ENCODE measurements at regions not wholly inside any gene's neighbourhood (a gene's known extent, or its start where the extent isn't known, plus 50 kb on each side); places are given as distances from the start of the nearest gene placed in this dataset.

- Histone ChIP-seq H3K27me3 (ENCODE audit: insufficient read depth, low read length) (no peaks in the 10 kb centered on the region), H3K4me3 (ENCODE audit: low read depth, low read length) (no peak overlapping the region), H4K91ac (ENCODE audit: low read depth, low read length) (no peak overlapping the region), H3K23ac (ENCODE audit: low read length) (no peak overlapping the region), H2AK5ac (ENCODE audit: low read length) (no peak overlapping the region), H3K4ac (ENCODE audit: low read depth, low read length) (no peak overlapping the region), H4K12ac (ENCODE audit: low read depth, low read length) (no peak overlapping the region), H3K79me2 (ENCODE audit: control insufficient read depth, insufficient read depth, low read length, poor library complexity) (no peaks in the 10 kb centered on the region), H2BK5ac (ENCODE audit: low read depth, low read length, poor library complexity) (no peak overlapping the region), H2BK12ac (ENCODE audit: low read length) (no peak overlapping the region), H3K4me1 (ENCODE audit: control insufficient read depth in 1 of 2, insufficient read depth in 2 of 2, low read length in 2 of 2) (no peaks in the 10 kb centered on the region), H3K36me3 (ENCODE audit: control insufficient read depth in 1 of 2, insufficient read depth in 2 of 2, low read length in 2 of 2) (no peaks in the 10 kb centered on the region), H3K79me1 (ENCODE audit: low read length) (no peaks in the 10 kb centered on the region), H3K9me3 (ENCODE audit: insufficient read depth, low read depth, low read length) (no peaks in the 10 kb centered on the region), H3K14ac (ENCODE audit: low read length) (no peak overlapping the region), H3K4me2 (ENCODE audit: low read length) (no peak overlapping the region), H3K9ac (ENCODE audit: low read length) (no peak overlapping the region), H3K18ac (ENCODE audit: low read length) (no peak overlapping the region), H4K8ac (ENCODE audit: low read depth, low read length) (no peak overlapping the region), H3K27ac (ENCODE audit: low read depth, low read length) (no peak overlapping the region), H2AFZ (ENCODE audit: insufficient read depth, low read length, poor library complexity) (no peak overlapping the region), H2BK120ac (ENCODE audit: insufficient read depth, low read length, poor library complexity) (no peak overlapping the region)
- DNase-seq = peak in 1 of 2 donors; percentile 28
- no CpG with 5 or more reads among the region's 1 CpG for WGBS (ENCODE audit: extremely low coverage, insufficient coverage, insufficient read length)
Observed at GRCh38 chr6:95923518-95923917, 92.3 kb upstream of the FUT9 start.

GRCh38 chr6:95935736-95936135, 80.0 kb upstream of the FUT9 start:
- no peak overlapping the region for H3K4ac ChIP-seq (ENCODE audit: low read depth, low read length)
- no peak overlapping the region for H3K4me2 ChIP-seq (ENCODE audit: low read length)
- H4K12ac ChIP-seq (ENCODE audit: low read depth, low read length) = no peak overlapping the region
- H3K79me2 ChIP-seq (ENCODE audit: control insufficient read depth, insufficient read depth, low read length, poor library complexity) = no peaks in the 10 kb centered on the region
- H2BK120ac ChIP-seq (ENCODE audit: insufficient read depth, low read length, poor library complexity) = no peak overlapping the region
- no peaks in the 10 kb centered on the region for H3K79me1 ChIP-seq (ENCODE audit: low read length)
- no peaks in the 10 kb centered on the region for H3K36me3 ChIP-seq (ENCODE audit: control insufficient read depth in 1 of 2, insufficient read depth in 2 of 2, low read length in 2 of 2)
- no peak overlapping the region for H3K4me3 ChIP-seq (ENCODE audit: low read depth, low read length)
- no CpG with 5 or more reads among the region's 2 CpGs for WGBS (ENCODE audit: extremely low coverage, insufficient coverage, insufficient read length)
- peak in 1 of 2 donors; percentile 20 for DNase-seq
- no peaks in the 10 kb centered on the region for H3K27me3 ChIP-seq (ENCODE audit: insufficient read depth, low read length)
- H2BK5ac ChIP-seq (ENCODE audit: low read depth, low read length, poor library complexity) = no peak overlapping the region
- no peak overlapping the region for H2AFZ ChIP-seq (ENCODE audit: insufficient read depth, low read length, poor library complexity)
- H2BK12ac ChIP-seq (ENCODE audit: low read length) = no peak overlapping the region
- H3K18ac ChIP-seq (ENCODE audit: low read length) = no peak overlapping the region
- no peak overlapping the region for H4K91ac ChIP-seq (ENCODE audit: low read depth, low read length)
- H3K23ac ChIP-seq (ENCODE audit: low read length) = no peak overlapping the region
- H2AK5ac ChIP-seq (ENCODE audit: low read length) = no peak overlapping the region
- H3K9ac ChIP-seq (ENCODE audit: low read length) = no peak overlapping the region
- H3K14ac ChIP-seq (ENCODE audit: low read length) = no peak overlapping the region
- H3K27ac ChIP-seq (ENCODE audit: low read depth, low read length) = no peak overlapping the region
- no peaks in the 10 kb centered on the region for H3K9me3 ChIP-seq (ENCODE audit: insufficient read depth, low read depth, low read length)
- H3K4me1 ChIP-seq (ENCODE audit: control insufficient read depth in 1 of 2, insufficient read depth in 2 of 2, low read length in 2 of 2) = no peaks in the 10 kb centered on the region
- no peak overlapping the region for H4K8ac ChIP-seq (ENCODE audit: low read depth, low read length)

GRCh38 chr6:95946906-95947305, 68.9 kb upstream of the FUT9 start:
- Histone ChIP-seq H2BK12ac (ENCODE audit: low read length) (no peak overlapping the region), H4K12ac (ENCODE audit: low read depth, low read length) (no peak overlapping the region), H3K36me3 (ENCODE audit: control insufficient read depth in 1 of 2, insufficient read depth in 2 of 2, low read length in 2 of 2) (no peaks in the 10 kb centered on the region), H4K8ac (ENCODE audit: low read depth, low read length) (no peak overlapping the region), H3K23ac (ENCODE audit: low read length) (no peak overlapping the region), H3K79me1 (ENCODE audit: low read length) (no peaks in the 10 kb centered on the region), H2BK120ac (ENCODE audit: insufficient read depth, low read length, poor library complexity) (no peak overlapping the region), H3K4me1 (ENCODE audit: control insufficient read depth in 1 of 2, insufficient read depth in 2 of 2, low read length in 2 of 2) (no peaks in the 10 kb centered on the region), H3K9me3 (ENCODE audit: insufficient read depth, low read depth, low read length) (no peaks in the 10 kb centered on the region), H2BK5ac (ENCODE audit: low read depth, low read length, poor library complexity) (no peak overlapping the region), H3K27ac (ENCODE audit: low read depth, low read length) (no peak overlapping the region), H4K91ac (ENCODE audit: low read depth, low read length) (no peak overlapping the region), H3K9ac (ENCODE audit: low read length) (no peak overlapping the region), H3K18ac (ENCODE audit: low read length) (no peak overlapping the region), H3K27me3 (ENCODE audit: insufficient read depth, low read length) (no peaks in the 10 kb centered on the region), H3K79me2 (ENCODE audit: control insufficient read depth, insufficient read depth, low read length, poor library complexity) (no peaks in the 10 kb centered on the region), H2AK5ac (ENCODE audit: low read length) (no peak overlapping the region), H3K4me3 (ENCODE audit: low read depth, low read length) (no peak overlapping the region), H3K14ac (ENCODE audit: low read length) (no peak overlapping the region), H3K4me2 (ENCODE audit: low read length) (no peak overlapping the region), H3K4ac (ENCODE audit: low read depth, low read length) (no peak overlapping the region), H2AFZ (ENCODE audit: insufficient read depth, low read length, poor library complexity) (no peak overlapping the region)
- no CpG with 5 or more reads among the region's 2 CpGs for WGBS (ENCODE audit: extremely low coverage, insufficient coverage, insufficient read length)
- no peak for DNase-seq

GRCh38 chr6:95948324-95948723, 67.5 kb upstream of the FUT9 start:
- H4K8ac ChIP-seq (ENCODE audit: low read depth, low read length) = no peak overlapping the region
- no peak overlapping the region for H3K4ac ChIP-seq (ENCODE audit: low read depth, low read length)
- no peak overlapping the region for H3K4me3 ChIP-seq (ENCODE audit: low read depth, low read length)
- H4K91ac ChIP-seq (ENCODE audit: low read depth, low read length) = no peak overlapping the region
- no CpG with 5 or more reads among the region's 1 CpG for WGBS (ENCODE audit: extremely low coverage, insufficient coverage, insufficient read length)
- no peak overlapping the region for H4K12ac ChIP-seq (ENCODE audit: low read depth, low read length)
- no peaks in the 10 kb centered on the region for H3K9me3 ChIP-seq (ENCODE audit: insufficient read depth, low read depth, low read length)
- H3K4me1 ChIP-seq (ENCODE audit: control insufficient read depth in 1 of 2, insufficient read depth in 2 of 2, low read length in 2 of 2) = no peaks in the 10 kb centered on the region
- no peak overlapping the region for H3K23ac ChIP-seq (ENCODE audit: low read length)
- no peak overlapping the region for H2BK5ac ChIP-seq (ENCODE audit: low read depth, low read length, poor library complexity)
- no peak overlapping the region for H3K27ac ChIP-seq (ENCODE audit: low read depth, low read length)
- H3K79me1 ChIP-seq (ENCODE audit: low read length) = no peaks in the 10 kb centered on the region
- DNase-seq = no peak
- H2AK5ac ChIP-seq (ENCODE audit: low read length) = no peak overlapping the region
- H3K79me2 ChIP-seq (ENCODE audit: control insufficient read depth, insufficient read depth, low read length, poor library complexity) = no peaks in the 10 kb centered on the region
- no peak overlapping the region for H2BK120ac ChIP-seq (ENCODE audit: insufficient read depth, low read length, poor library complexity)
- no peaks in the 10 kb centered on the region for H3K36me3 ChIP-seq (ENCODE audit: control insufficient read depth in 1 of 2, insufficient read depth in 2 of 2, low read length in 2 of 2)
- no peak overlapping the region for H3K9ac ChIP-seq (ENCODE audit: low read length)
- no peak overlapping the region for H2AFZ ChIP-seq (ENCODE audit: insufficient read depth, low read length, poor library complexity)
- no peaks in the 10 kb centered on the region for H3K27me3 ChIP-seq (ENCODE audit: insufficient read depth, low read length)
- H2BK12ac ChIP-seq (ENCODE audit: low read length) = no peak overlapping the region
- H3K18ac ChIP-seq (ENCODE audit: low read length) = no peak overlapping the region
- no peak overlapping the region for H3K4me2 ChIP-seq (ENCODE audit: low read length)
- no peak overlapping the region for H3K14ac ChIP-seq (ENCODE audit: low read length)

Data from trophoblast cell (in vitro differentiated cells and primary cell).